WTC11 (cell line): ENCODE measurements at regions not wholly inside any gene's neighbourhood (a gene's known extent, or its start where the extent isn't known, plus 50 kb on each side); places are given as distances from the start of the nearest gene placed in this dataset.

Experiments used
- ATAC-seq: fragments of 200-7000 bp; cut with Tn5 transposase; 2 replicates; pipeline ENCODE4 v1.10.0; 2021; ENCODE audit warnings: mild to moderate bottlenecking, moderate library complexity
- CTCF ChIA-PET: fragments of 300-600 bp; sonication (Branson Sonifier 250); formaldehyde crosslinking; loops from one replicate; lab custom pipeline; 2021; ENCODE audit warnings: antibody characterized with exemption; lab: Charles Lee
- POLR2A ChIA-PET: fragments of 350-600 bp; sonication (Branson Sonifier 250); formaldehyde crosslinking; loops from one replicate; lab custom pipeline; 2021; ENCODE audit warnings: antibody characterized with exemption; lab: Charles Lee
- DNase-seq: peaks from one replicate; pipeline ENCODE4 v3.0.0; 2021; ENCODE audit warnings: low spot score
- H3K27ac Mint-ChIP-seq: 2 replicates; pipeline ENCODE4 v1.8.0; 2021; ENCODE audit warnings: mixed read lengths
- H3K27me3 Mint-ChIP-seq: 2 replicates; pipeline ENCODE4 v1.8.0; 2021; ENCODE audit warnings: low read depth, mild to moderate bottlenecking, moderate library complexity, mixed read lengths
- H3K36me3 Mint-ChIP-seq: 2 replicates; pipeline ENCODE4 v1.8.0; 2021; ENCODE audit warnings: mixed read lengths
- H3K4me1 Mint-ChIP-seq: 2 replicates; pipeline ENCODE4 v1.8.0; 2022; ENCODE audit warnings: mixed read lengths
- H3K4me3 Mint-ChIP-seq: 2 replicates; pipeline ENCODE4 v1.8.0; 2021; ENCODE audit warnings: mild to moderate bottlenecking, moderate library complexity, mixed read lengths
- H3K9me3 Mint-ChIP-seq: 2 replicates; pipeline ENCODE4 v1.8.0; 2021; ENCODE audit warnings: mixed read lengths
- CREM ChIP-seq: sonication (generic); formaldehyde crosslinking; IDR thresholded peaks from 2 replicates; pipeline ENCODE4 v1.8.1; 2022; ENCODE audit warnings: mild to moderate bottlenecking, missing genetic modification reagents, moderate library complexity
- JAZF1 ChIP-seq: fragments of 250-450 bp; sonication (Bioruptor Pico); IDR thresholded peaks from 2 replicates; pipeline ENCODE4 v1.9.0; 2021; ENCODE audit warnings: moderate library complexity, mild to moderate bottlenecking, inconsistent platforms
- MXD4 ChIP-seq: fragments of 250-450 bp; sonication (Bioruptor Pico); IDR thresholded peaks from 2 replicates; pipeline ENCODE4 v1.8.0; 2021; ENCODE audit warnings: mild to moderate bottlenecking, moderate library complexity, borderline replicate concordance
- NFE2L1 ChIP-seq: sonication (generic); formaldehyde crosslinking; IDR thresholded peaks from 2 replicates; pipeline ENCODE4 v1.8.1; 2023; ENCODE audit warnings: missing genetic modification reagents
- NR2C2 ChIP-seq: sonication (generic); formaldehyde crosslinking; IDR thresholded peaks from 2 replicates; pipeline ENCODE4 v1.8.0; 2022; ENCODE audit warnings: mild to moderate bottlenecking, missing genetic modification reagents
- OVOL2 ChIP-seq: fragments of 250-450 bp; sonication (Bioruptor Pico); IDR thresholded peaks from 2 replicates; pipeline ENCODE4 v1.9.0; 2021; ENCODE audit warnings: mild to moderate bottlenecking, borderline replicate concordance
- ZNF263 ChIP-seq: sonication (generic); formaldehyde crosslinking; IDR thresholded peaks from 2 replicates; pipeline ENCODE4 v1.8.1; 2022; ENCODE audit warnings: low read depth, mild to moderate bottlenecking, moderate library complexity, missing genetic modification reagents
- ZNF416 ChIP-seq: fragments of 250-450 bp; sonication (Bioruptor Pico); IDR thresholded peaks from 2 replicates; pipeline ENCODE4 v1.9.0; 2021; ENCODE audit warnings: mild to moderate bottlenecking, inconsistent platforms
- TF ChIP-seq, protein P1 (sequence below): fragments of 250-450 bp; sonication (Bioruptor Pico); IDR thresholded peaks from 2 replicates; pipeline ENCODE4 v1.8.0; 2021; ENCODE audit warnings: mild to moderate bottlenecking
- TF ChIP-seq, protein P2 (sequence below): fragments of 200-600 bp; IDR thresholded peaks from 2 replicates; pipeline ENCODE4 v1.8.0; 2022; ENCODE audit warnings: antibody characterized with exemption
- TF ChIP-seq, protein P3 (sequence below): sonication (generic); formaldehyde crosslinking; conservative IDR thresholded peaks from 2 replicates; pipeline ENCODE4 v1.8.1; 2023; ENCODE audit warnings: mild to moderate bottlenecking, low read depth, missing genetic modification reagents, moderate library complexity
- TF ChIP-seq, protein P4 (sequence below): sonication (generic); formaldehyde crosslinking; IDR thresholded peaks from 2 replicates; pipeline ENCODE4 v1.8.1; 2023; ENCODE audit warnings: mild to moderate bottlenecking, missing genetic modification reagents
- TF ChIP-seq, protein P5 (sequence below): sonication (generic); formaldehyde crosslinking; IDR thresholded peaks from 2 replicates; pipeline ENCODE4 v1.8.1; 2022; ENCODE audit warnings: low read depth, mild to moderate bottlenecking, moderate library complexity, missing genetic modification reagents, borderline replicate concordance
- TF ChIP-seq, protein P6 (sequence below): fragments of 250-450 bp; sonication (Bioruptor Pico); IDR thresholded peaks from 2 replicates; pipeline ENCODE4 v1.9.0; 2021; ENCODE audit warnings: mild to moderate bottlenecking
- TF ChIP-seq, protein P7 (sequence below): sonication (generic); formaldehyde crosslinking; IDR thresholded peaks from 2 replicates; pipeline ENCODE4 v1.8.1; 2022; ENCODE audit warnings: mild to moderate bottlenecking, missing genetic modification reagents, moderate library complexity, borderline replicate concordance
- TF ChIP-seq, protein P8 (sequence below): sonication (generic); formaldehyde crosslinking; IDR thresholded peaks from 2 replicates; pipeline ENCODE4 v1.8.1; 2023; ENCODE audit warnings: mild to moderate bottlenecking, moderate library complexity, missing genetic modification reagents
- TF ChIP-seq, protein P9 (sequence below): sonication (generic); formaldehyde crosslinking; IDR thresholded peaks from 2 replicates; pipeline ENCODE4 v1.8.1; 2023; ENCODE audit warnings: mild to moderate bottlenecking, missing genetic modification reagents, moderate library complexity

DNA sequence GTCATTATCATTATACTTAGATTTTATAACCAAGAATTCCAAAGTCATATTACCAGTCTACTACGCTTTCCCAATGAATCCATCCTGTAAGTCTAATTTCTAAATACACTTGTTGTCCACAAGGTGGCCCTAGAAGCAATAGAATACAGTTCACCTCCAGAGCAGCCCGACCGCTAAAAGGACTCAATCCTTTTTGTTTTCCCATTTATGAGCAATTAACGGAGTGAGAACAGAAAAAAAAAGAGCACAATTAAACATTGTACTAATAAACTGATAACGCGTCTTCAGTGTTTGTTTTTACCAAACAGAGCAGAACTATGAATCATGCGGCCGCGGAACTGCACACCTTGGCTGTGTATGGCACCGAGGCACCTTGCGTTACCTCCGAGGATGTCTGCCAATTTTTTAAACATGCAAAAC, 160.7 kb upstream of the DAPK1 start:
- H3K36me3 Mint-ChIP-seq: peaks cover 4% of the 10 kb centered on the region
- DNase-seq: no peak
- TF ChIP-seq ZNF416 (CRISPR knock-in tag): no peak
- no peak for TF ChIP-seq OVOL2 (CRISPR knock-in tag)
- TF ChIP-seq, protein P1, sequence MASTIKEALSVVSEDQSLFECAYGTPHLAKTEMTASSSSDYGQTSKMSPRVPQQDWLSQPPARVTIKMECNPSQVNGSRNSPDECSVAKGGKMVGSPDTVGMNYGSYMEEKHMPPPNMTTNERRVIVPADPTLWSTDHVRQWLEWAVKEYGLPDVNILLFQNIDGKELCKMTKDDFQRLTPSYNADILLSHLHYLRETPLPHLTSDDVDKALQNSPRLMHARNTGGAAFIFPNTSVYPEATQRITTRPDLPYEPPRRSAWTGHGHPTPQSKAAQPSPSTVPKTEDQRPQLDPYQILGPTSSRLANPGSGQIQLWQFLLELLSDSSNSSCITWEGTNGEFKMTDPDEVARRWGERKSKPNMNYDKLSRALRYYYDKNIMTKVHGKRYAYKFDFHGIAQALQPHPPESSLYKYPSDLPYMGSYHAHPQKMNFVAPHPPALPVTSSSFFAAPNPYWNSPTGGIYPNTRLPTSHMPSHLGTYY (CRISPR knock-in tag): no peak
- no peak for TF ChIP-seq NR2C2 (CRISPR knock-in tag)
- TF ChIP-seq, protein P2, sequence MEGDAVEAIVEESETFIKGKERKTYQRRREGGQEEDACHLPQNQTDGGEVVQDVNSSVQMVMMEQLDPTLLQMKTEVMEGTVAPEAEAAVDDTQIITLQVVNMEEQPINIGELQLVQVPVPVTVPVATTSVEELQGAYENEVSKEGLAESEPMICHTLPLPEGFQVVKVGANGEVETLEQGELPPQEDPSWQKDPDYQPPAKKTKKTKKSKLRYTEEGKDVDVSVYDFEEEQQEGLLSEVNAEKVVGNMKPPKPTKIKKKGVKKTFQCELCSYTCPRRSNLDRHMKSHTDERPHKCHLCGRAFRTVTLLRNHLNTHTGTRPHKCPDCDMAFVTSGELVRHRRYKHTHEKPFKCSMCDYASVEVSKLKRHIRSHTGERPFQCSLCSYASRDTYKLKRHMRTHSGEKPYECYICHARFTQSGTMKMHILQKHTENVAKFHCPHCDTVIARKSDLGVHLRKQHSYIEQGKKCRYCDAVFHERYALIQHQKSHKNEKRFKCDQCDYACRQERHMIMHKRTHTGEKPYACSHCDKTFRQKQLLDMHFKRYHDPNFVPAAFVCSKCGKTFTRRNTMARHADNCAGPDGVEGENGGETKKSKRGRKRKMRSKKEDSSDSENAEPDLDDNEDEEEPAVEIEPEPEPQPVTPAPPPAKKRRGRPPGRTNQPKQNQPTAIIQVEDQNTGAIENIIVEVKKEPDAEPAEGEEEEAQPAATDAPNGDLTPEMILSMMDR: peak; percentile 59
- TF ChIP-seq, protein P3, sequence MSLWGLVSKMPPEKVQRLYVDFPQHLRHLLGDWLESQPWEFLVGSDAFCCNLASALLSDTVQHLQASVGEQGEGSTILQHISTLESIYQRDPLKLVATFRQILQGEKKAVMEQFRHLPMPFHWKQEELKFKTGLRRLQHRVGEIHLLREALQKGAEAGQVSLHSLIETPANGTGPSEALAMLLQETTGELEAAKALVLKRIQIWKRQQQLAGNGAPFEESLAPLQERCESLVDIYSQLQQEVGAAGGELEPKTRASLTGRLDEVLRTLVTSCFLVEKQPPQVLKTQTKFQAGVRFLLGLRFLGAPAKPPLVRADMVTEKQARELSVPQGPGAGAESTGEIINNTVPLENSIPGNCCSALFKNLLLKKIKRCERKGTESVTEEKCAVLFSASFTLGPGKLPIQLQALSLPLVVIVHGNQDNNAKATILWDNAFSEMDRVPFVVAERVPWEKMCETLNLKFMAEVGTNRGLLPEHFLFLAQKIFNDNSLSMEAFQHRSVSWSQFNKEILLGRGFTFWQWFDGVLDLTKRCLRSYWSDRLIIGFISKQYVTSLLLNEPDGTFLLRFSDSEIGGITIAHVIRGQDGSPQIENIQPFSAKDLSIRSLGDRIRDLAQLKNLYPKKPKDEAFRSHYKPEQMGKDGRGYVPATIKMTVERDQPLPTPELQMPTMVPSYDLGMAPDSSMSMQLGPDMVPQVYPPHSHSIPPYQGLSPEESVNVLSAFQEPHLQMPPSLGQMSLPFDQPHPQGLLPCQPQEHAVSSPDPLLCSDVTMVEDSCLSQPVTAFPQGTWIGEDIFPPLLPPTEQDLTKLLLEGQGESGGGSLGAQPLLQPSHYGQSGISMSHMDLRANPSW: no peak
- no peak for TF ChIP-seq MXD4 (CRISPR knock-in tag)
- peak; percentile 28; the same call in 1 of the 2 replicates for ATAC-seq
- POLR2A ChIA-PET: interaction anchor here (0.6 to 2.4 kb wide), 2 partner anchors 80 to 161 kb away, joined by 3 to 19 read pairs; partner anchors contain the start of gene DAPK1
- H3K27me3 Mint-ChIP-seq: peaks cover 2% of the 10 kb centered on the region
- CTCF ChIA-PET: interaction anchor here (0.6 to 3.4 kb wide), 17 partner anchors 11 to 326 kb away, joined by 3 to 39 read pairs (median 4); partner anchors contain the start of gene DAPK1
- peak overlapping the region; percentile 83 for H3K4me3 Mint-ChIP-seq
- H3K9me3 Mint-ChIP-seq: peaks cover 24% of the 10 kb centered on the region
- H3K27ac Mint-ChIP-seq: peak overlapping the region; percentile 94
- peaks cover 42% of the 10 kb centered on the region for H3K4me1 Mint-ChIP-seq

DNA sequence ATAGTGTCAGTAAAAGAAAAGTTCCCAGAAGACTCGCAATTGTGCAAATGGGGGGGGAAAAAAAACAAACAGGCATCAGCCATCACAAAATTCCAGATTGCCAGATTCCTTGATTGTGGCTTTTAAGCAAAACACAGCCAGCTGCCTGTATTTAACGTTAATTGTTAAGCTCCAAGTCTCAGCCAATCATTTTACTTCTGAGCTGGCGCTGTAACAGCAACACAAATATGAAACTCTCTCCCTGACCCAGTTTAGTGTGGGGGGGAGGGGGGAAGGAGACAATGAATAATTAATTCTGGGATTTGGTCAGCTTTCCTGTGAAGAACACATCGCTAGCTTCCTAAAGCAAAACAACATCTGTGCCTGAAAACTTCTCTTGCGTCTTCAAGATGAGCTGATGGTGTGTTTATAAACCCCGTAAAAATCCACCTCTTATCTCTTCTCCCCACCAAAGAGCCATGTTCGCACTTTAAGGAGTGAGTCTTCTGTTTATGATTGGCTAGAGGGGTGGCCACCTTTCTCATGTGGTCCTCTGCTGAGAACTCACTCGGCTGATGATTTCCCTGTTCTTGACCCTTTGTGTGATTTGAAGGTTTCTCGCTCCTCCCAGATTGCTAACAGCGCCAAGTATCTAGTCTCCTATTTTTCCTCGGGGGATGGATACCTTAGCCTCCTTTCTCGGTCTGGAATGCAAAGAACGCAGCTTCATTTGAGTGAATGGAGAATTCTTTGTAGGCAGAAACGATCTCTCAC, 160.2 kb upstream of the DAPK1 start:
- H3K9me3 Mint-ChIP-seq: peaks cover 19% of the 10 kb centered on the region
- ChIA-PET CTCF (interaction anchor here (0.6 to 3.4 kb wide), 20 partner anchors 11 to 389 kb away, joined by 3 to 39 read pairs (median 4); partner anchors contain the start of gene DAPK1), POLR2A (interaction anchor here (0.6 to 2.4 kb wide), 4 partner anchors 39 to 182 kb away, joined by 3 to 19 read pairs (median 3); partner anchors contain the start of gene DAPK1)
- peak; percentile 30 for DNase-seq
- H3K4me3 Mint-ChIP-seq: peak overlapping the region; percentile 83
- ATAC-seq: peak; percentile 86
- H3K4me1 Mint-ChIP-seq: peaks cover 42% of the 10 kb centered on the region
- peak overlapping the region; percentile 96 for H3K27ac Mint-ChIP-seq
- H3K27me3 Mint-ChIP-seq: peaks cover 3% of the 10 kb centered on the region
- H3K36me3 Mint-ChIP-seq: peaks cover 3% of the 10 kb centered on the region; the same call in 1 of the 2 replicates
- TF ChIP-seq CREM (CRISPR knock-in tag) (no peak), ZNF263 (CRISPR knock-in tag) (no peak), JAZF1 (CRISPR knock-in tag) (no peak), NFE2L1 (CRISPR knock-in tag) (0 out of 2 replicates have a peak, but pooled peaks have one; percentile 12)
- TF ChIP-seq, protein P4, sequence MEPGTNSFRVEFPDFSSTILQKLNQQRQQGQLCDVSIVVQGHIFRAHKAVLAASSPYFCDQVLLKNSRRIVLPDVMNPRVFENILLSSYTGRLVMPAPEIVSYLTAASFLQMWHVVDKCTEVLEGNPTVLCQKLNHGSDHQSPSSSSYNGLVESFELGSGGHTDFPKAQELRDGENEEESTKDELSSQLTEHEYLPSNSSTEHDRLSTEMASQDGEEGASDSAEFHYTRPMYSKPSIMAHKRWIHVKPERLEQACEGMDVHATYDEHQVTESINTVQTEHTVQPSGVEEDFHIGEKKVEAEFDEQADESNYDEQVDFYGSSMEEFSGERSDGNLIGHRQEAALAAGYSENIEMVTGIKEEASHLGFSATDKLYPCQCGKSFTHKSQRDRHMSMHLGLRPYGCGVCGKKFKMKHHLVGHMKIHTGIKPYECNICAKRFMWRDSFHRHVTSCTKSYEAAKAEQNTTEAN (CRISPR knock-in tag): no peak
- TF ChIP-seq, protein P5, sequence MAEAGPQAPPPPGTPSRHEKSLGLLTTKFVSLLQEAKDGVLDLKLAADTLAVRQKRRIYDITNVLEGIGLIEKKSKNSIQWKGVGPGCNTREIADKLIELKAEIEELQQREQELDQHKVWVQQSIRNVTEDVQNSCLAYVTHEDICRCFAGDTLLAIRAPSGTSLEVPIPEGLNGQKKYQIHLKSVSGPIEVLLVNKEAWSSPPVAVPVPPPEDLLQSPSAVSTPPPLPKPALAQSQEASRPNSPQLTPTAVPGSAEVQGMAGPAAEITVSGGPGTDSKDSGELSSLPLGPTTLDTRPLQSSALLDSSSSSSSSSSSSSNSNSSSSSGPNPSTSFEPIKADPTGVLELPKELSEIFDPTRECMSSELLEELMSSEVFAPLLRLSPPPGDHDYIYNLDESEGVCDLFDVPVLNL (CRISPR knock-in tag): no peak
- TF ChIP-seq, protein P6, sequence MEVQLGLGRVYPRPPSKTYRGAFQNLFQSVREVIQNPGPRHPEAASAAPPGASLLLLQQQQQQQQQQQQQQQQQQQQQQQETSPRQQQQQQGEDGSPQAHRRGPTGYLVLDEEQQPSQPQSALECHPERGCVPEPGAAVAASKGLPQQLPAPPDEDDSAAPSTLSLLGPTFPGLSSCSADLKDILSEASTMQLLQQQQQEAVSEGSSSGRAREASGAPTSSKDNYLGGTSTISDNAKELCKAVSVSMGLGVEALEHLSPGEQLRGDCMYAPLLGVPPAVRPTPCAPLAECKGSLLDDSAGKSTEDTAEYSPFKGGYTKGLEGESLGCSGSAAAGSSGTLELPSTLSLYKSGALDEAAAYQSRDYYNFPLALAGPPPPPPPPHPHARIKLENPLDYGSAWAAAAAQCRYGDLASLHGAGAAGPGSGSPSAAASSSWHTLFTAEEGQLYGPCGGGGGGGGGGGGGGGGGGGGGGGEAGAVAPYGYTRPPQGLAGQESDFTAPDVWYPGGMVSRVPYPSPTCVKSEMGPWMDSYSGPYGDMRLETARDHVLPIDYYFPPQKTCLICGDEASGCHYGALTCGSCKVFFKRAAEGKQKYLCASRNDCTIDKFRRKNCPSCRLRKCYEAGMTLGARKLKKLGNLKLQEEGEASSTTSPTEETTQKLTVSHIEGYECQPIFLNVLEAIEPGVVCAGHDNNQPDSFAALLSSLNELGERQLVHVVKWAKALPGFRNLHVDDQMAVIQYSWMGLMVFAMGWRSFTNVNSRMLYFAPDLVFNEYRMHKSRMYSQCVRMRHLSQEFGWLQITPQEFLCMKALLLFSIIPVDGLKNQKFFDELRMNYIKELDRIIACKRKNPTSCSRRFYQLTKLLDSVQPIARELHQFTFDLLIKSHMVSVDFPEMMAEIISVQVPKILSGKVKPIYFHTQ (CRISPR knock-in tag): no peak
- TF ChIP-seq, protein P7, sequence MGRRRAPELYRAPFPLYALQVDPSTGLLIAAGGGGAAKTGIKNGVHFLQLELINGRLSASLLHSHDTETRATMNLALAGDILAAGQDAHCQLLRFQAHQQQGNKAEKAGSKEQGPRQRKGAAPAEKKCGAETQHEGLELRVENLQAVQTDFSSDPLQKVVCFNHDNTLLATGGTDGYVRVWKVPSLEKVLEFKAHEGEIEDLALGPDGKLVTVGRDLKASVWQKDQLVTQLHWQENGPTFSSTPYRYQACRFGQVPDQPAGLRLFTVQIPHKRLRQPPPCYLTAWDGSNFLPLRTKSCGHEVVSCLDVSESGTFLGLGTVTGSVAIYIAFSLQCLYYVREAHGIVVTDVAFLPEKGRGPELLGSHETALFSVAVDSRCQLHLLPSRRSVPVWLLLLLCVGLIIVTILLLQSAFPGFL (CRISPR knock-in tag): no peak
- TF ChIP-seq, protein P8, sequence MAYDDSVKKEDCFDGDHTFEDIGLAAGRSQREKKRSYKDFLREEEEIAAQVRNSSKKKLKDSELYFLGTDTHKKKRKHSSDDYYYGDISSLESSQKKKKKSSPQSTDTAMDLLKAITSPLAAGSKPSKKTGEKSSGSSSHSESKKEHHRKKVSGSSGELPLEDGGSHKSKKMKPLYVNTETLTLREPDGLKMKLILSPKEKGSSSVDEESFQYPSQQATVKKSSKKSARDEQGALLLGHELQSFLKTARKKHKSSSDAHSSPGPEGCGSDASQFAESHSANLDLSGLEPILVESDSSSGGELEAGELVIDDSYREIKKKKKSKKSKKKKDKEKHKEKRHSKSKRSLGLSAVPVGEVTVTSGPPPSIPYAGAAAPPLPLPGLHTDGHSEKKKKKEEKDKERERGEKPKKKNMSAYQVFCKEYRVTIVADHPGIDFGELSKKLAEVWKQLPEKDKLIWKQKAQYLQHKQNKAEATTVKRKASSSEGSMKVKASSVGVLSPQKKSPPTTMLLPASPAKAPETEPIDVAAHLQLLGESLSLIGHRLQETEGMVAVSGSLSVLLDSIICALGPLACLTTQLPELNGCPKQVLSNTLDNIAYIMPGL (CRISPR knock-in tag): no peak
- TF ChIP-seq, protein P9, sequence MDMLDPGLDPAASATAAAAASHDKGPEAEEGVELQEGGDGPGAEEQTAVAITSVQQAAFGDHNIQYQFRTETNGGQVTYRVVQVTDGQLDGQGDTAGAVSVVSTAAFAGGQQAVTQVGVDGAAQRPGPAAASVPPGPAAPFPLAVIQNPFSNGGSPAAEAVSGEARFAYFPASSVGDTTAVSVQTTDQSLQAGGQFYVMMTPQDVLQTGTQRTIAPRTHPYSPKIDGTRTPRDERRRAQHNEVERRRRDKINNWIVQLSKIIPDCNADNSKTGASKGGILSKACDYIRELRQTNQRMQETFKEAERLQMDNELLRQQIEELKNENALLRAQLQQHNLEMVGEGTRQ (CRISPR knock-in tag): no peak
